ENCODE measurements at regions not wholly inside any gene's neighbourhood (a gene's known extent, or its start where the extent isn't known, plus 50 kb on each side); places are given as distances from the start of the nearest gene placed in this dataset.
"Not testable (repeated sequence)": the region's sequence is repeated elsewhere in the genome, so short reads cannot be mapped to it uniquely, and the experiment has no call there.

- no peak for DNase-seq (ENCODE audit: low read depth, low spot score)
Measured at GRCh38 chr1:8228253-8228652, 89.7 kb upstream of the SLC45A1 start.

GRCh38 chr1:8227674-8228073 lies 90.2 kb upstream of the SLC45A1 start:
- DNase-seq (ENCODE audit: low read depth, low spot score) = not testable (repeated sequence)

- DNase-seq (ENCODE audit: low read depth, low spot score) = no peak
Measured at GRCh38 chr1:8226747-8227146, 91.2 kb upstream of the SLC45A1 start.

- DNase-seq (ENCODE audit: low read depth, low spot score) = not testable (repeated sequence)
Measured at GRCh38 chr1:8226024-8226423, 91.9 kb upstream of the SLC45A1 start.

GRCh38 chr1:8223526-8223925 lies 94.4 kb upstream of the SLC45A1 start:
- no peak for DNase-seq (ENCODE audit: low read depth, low spot score)

GRCh38 chr1:8222789-8223188 lies 95.1 kb upstream of the SLC45A1 start:
- DNase-seq (ENCODE audit: low read depth, low spot score) = no peak

- no peak for DNase-seq (ENCODE audit: low read depth, low spot score)
Measured at GRCh38 chr1:8219530-8219929, 98.4 kb upstream of the SLC45A1 start.

GRCh38 chr1:8218351-8219092 lies 99.4 kb upstream of the SLC45A1 start:
- no peak for DNase-seq (ENCODE audit: low read depth, low spot score)

- DNase-seq (ENCODE audit: low read depth, low spot score) = no peak
Measured at GRCh38 chr1:8217809-8218208, 100.1 kb upstream of the SLC45A1 start.

- no peak for DNase-seq (ENCODE audit: low read depth, low spot score)
Measured at GRCh38 chr1:8217011-8217711, 100.8 kb upstream of the SLC45A1 start.

GRCh38 chr1:8216005-8216404 lies 101.9 kb upstream of the SLC45A1 start:
- no peak for DNase-seq (ENCODE audit: low read depth, low spot score)

- DNase-seq (ENCODE audit: low read depth, low spot score) = no peak
Measured at GRCh38 chr1:8214501-8215173, 103.3 kb upstream of the SLC45A1 start.

- DNase-seq (ENCODE audit: low read depth, low spot score) = no peak
Measured at GRCh38 chr1:8213676-8214075, 104.2 kb upstream of the SLC45A1 start.

GRCh38 chr1:8213136-8213535 lies 104.8 kb upstream of the SLC45A1 start:
- DNase-seq (ENCODE audit: low read depth, low spot score) = no peak

GRCh38 chr1:8212580-8213031 lies 105.3 kb upstream of the SLC45A1 start:
- no peak for DNase-seq (ENCODE audit: low read depth, low spot score)

GRCh38 chr1:8211883-8212579 lies 105.9 kb upstream of the SLC45A1 start:
- peak; percentile 65 for DNase-seq (ENCODE audit: low read depth, low spot score)

- no peak for DNase-seq (ENCODE audit: low read depth, low spot score)
Measured at GRCh38 chr1:8211251-8211882, 106.5 kb upstream of the SLC45A1 start.

- DNase-seq (ENCODE audit: low read depth, low spot score) = no peak
Measured at GRCh38 chr1:8207202-8207601, 110.7 kb upstream of the SLC45A1 start.

GRCh38 chr1:8206391-8206790 lies 111.5 kb upstream of the SLC45A1 start:
- no peak for DNase-seq (ENCODE audit: low read depth, low spot score)

GRCh38 chr1:8205771-8206170 lies 112.1 kb upstream of the SLC45A1 start:
- DNase-seq (ENCODE audit: low read depth, low spot score) = no peak

- no peak for DNase-seq (ENCODE audit: low read depth, low spot score)
Measured at GRCh38 chr1:8204826-8205225, 113.1 kb upstream of the SLC45A1 start.

- no peak for DNase-seq (ENCODE audit: low read depth, low spot score)
Measured at GRCh38 chr1:8203551-8203950, 114.4 kb upstream of the SLC45A1 start.

Data from brain pericyte (primary cell).